Activated naive CD8-positive, alpha-beta T cell treated with anti-CD3 and anti-CD28 coated beads, Interleukin-2, amount 10 ng/mL, durations not matched to agents 7 days and 5 days (primary cell): ENCODE measurements at regions not wholly inside any gene's neighbourhood (a gene's known extent, or its start where the extent isn't known, plus 50 kb on each side); places are given as distances from the start of the nearest gene placed in this dataset.

Experiments
- ATAC-seq: fragments of 150-1000 bp; cut with Tn5 transposase; one replicate; pipeline ENCODE4 v1.10.0; 2021; ENCODE audit warnings: low read depth, moderate library complexity
- POLR2A ChIA-PET: fragments of 350-600 bp; sonication (Branson Sonifier 250); formaldehyde crosslinking; loops from one replicate; lab custom pipeline; 2021; ENCODE audit warnings: antibody characterized with exemption; lab: Charles Lee
- DNase-seq: peaks from one replicate; pipeline ENCODE4 v3.0.0; 2021
- H3K27ac Mint-ChIP-seq: one replicate; pipeline ENCODE4 v1.8.0; 2022; ENCODE audit warnings: mild to moderate bottlenecking, mixed read lengths
- H3K27me3 Mint-ChIP-seq: one replicate; pipeline ENCODE4 v1.8.0; 2022; ENCODE audit warnings: mild to moderate bottlenecking, moderate library complexity, mixed read lengths
- H3K36me3 Mint-ChIP-seq: one replicate; pipeline ENCODE4 v1.8.0; 2021; ENCODE audit warnings: mild to moderate bottlenecking, mixed read lengths
- H3K4me1 Mint-ChIP-seq: one replicate; pipeline ENCODE4 v1.8.0; 2021; ENCODE audit warnings: mixed read lengths
- H3K4me3 Mint-ChIP-seq: one replicate; pipeline ENCODE4 v1.8.0; 2022; ENCODE audit warnings: mild to moderate bottlenecking, moderate library complexity, mixed read lengths
- H3K9me3 Mint-ChIP-seq: one replicate; pipeline ENCODE4 v1.8.0; 2021; ENCODE audit warnings: mixed read lengths

DNA sequence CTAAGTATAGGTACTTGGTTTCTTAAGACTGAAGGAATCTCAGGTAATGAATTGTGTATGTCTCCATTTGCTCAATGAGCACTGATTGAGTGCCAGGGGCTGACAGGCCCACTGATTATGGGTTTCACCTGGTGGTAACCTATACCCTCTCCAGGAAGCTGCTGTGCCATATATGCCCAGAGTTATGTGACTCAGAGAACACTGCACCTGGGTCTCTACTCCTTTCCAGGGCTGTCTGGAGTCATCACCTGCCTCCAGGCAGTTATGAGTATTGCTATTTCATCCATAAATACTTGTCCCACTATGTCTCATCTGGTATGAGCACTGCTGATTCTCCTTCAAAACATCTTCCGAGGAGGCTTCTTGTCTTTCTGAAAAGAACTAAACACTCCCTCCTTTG lies 692.9 kb downstream of the BCL11B start:
- DNase-seq (no peak), ATAC-seq (no peak)
- Mint-ChIP-seq H3K4me1 (no peaks in the 10 kb centered on the region), H3K27me3 (peaks cover 8% of the 10 kb centered on the region), H3K27ac (no peak overlapping the region), H3K4me3 (no peak overlapping the region), H3K9me3 (no peaks in the 10 kb centered on the region), H3K36me3 (no peaks in the 10 kb centered on the region)
- POLR2A ChIA-PET = no interaction called here

- Mint-ChIP-seq H3K27me3 (peaks cover 8% of the 10 kb centered on the region), H3K4me1 (no peaks in the 10 kb centered on the region), H3K27ac (no peak overlapping the region), H3K9me3 (no peaks in the 10 kb centered on the region), H3K36me3 (no peaks in the 10 kb centered on the region), H3K4me3 (no peak overlapping the region)
- POLR2A ChIA-PET = no interaction called here
- ATAC-seq (no peak), DNase-seq (no peak)
These were observed 691.8 kb downstream of the BCL11B start for GRCh38 chr14:98580131-98580678.

- H3K27ac Mint-ChIP-seq = no peak overlapping the region
- no peaks in the 10 kb centered on the region for H3K36me3 Mint-ChIP-seq
- no peak for DNase-seq
- H3K4me3 Mint-ChIP-seq = no peak overlapping the region
- H3K4me1 Mint-ChIP-seq = no peaks in the 10 kb centered on the region
- H3K27me3 Mint-ChIP-seq = peaks cover 8% of the 10 kb centered on the region
- ATAC-seq = no peak
- POLR2A ChIA-PET = no interaction called here
- no peaks in the 10 kb centered on the region for H3K9me3 Mint-ChIP-seq
These were observed 689.7 kb downstream of the BCL11B start for GRCh38 chr14:98582276-98582675.

GRCh38 chr14:98591161-98591560 lies 680.8 kb downstream of the BCL11B start:
- DNase-seq = no peak

DNA sequence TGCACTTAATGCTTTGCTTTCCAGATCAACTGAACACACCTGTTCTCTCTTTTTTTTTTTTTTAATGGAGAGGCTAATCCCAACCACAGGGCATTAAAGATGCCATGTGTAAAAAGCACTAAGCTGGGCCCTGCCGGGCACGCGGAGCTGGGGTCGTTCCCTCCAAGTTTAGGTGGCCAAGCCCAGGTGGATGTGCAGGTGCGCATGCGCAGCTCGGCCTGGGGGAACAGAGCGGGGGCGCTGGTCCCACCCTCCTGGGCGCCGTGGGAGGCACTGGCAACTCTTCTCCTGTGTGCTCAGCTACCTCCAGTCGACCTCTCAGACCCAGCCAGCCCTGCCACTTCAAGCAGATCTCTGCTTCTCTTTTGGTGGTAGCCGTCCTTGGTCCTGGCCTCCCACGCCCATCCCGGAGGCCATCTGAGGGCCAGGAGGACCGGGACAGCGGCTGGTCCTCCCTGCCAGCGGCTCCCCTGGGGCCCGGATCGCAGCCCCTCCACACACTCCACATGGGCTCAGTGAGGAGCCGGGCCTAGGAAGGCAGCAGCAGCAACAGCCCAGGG lies 679.3 kb downstream of the BCL11B start:
- no peak overlapping the region for H3K27ac Mint-ChIP-seq
- POLR2A ChIA-PET = no interaction called here
- ATAC-seq (no peak), DNase-seq (no peak)
- H3K4me3 Mint-ChIP-seq = no peak overlapping the region
- no peaks in the 10 kb centered on the region for H3K36me3 Mint-ChIP-seq
- H3K9me3 Mint-ChIP-seq = peaks cover 5% of the 10 kb centered on the region
- H3K27me3 Mint-ChIP-seq = no peaks in the 10 kb centered on the region
- H3K4me1 Mint-ChIP-seq = no peaks in the 10 kb centered on the region

More at GRCh38 chr14:98591161-98591560, 680.8 kb downstream of the BCL11B start:
- Mint-ChIP-seq H3K4me1 (no peaks in the 10 kb centered on the region), H3K9me3 (no peaks in the 10 kb centered on the region), H3K27me3 (no peaks in the 10 kb centered on the region), H3K36me3 (no peaks in the 10 kb centered on the region), H3K4me3 (no peak overlapping the region), H3K27ac (no peak overlapping the region)
- POLR2A ChIA-PET = no interaction called here
- no peak for ATAC-seq

GRCh38 chr14:98593361-98593761 lies 678.6 kb downstream of the BCL11B start:
- Mint-ChIP-seq H3K4me1 (no peaks in the 10 kb centered on the region), H3K4me3 (no peak overlapping the region), H3K9me3 (peaks cover 5% of the 10 kb centered on the region), H3K36me3 (no peaks in the 10 kb centered on the region), H3K27me3 (no peaks in the 10 kb centered on the region), H3K27ac (no peak overlapping the region)
- DNase-seq (no peak), ATAC-seq (no peak)
- POLR2A ChIA-PET = no interaction called here

- POLR2A ChIA-PET = no interaction called here
- Mint-ChIP-seq H3K27me3 (no peaks in the 10 kb centered on the region), H3K4me3 (no peak overlapping the region), H3K4me1 (no peaks in the 10 kb centered on the region), H3K9me3 (peaks cover 5% of the 10 kb centered on the region), H3K27ac (no peak overlapping the region), H3K36me3 (no peaks in the 10 kb centered on the region)
- no peak for DNase-seq
- ATAC-seq = no peak
These were observed 677.8 kb downstream of the BCL11B start for GRCh38 chr14:98594156-98594555.

DNA sequence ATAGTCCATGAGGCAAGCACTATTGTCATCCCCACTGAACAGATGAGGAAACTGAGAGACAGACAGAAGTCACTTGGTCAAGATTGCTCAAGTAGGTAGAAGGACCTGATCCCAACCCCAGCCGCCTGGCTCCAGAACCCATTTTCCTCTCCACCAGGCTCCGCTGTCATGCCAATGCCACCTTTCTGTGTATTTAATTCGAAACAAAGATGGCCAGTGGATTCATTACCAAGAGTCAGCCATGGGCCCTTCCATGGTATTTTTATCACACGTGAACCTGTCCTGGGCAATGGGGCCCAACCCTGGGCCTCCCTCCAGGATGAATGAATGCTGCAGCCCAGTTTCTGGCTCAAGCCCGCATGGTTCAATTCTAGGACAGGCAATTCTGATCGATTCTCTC lies 673.4 kb downstream of the BCL11B start:
- peaks cover 2% of the 10 kb centered on the region for H3K27me3 Mint-ChIP-seq
- H3K27ac Mint-ChIP-seq = no peak overlapping the region
- H3K9me3 Mint-ChIP-seq = peaks cover 5% of the 10 kb centered on the region
- H3K36me3 Mint-ChIP-seq = no peaks in the 10 kb centered on the region
- H3K4me1 Mint-ChIP-seq = no peaks in the 10 kb centered on the region
- H3K4me3 Mint-ChIP-seq = no peak overlapping the region
- DNase-seq (no peak), ATAC-seq (no peak)
- POLR2A ChIA-PET = no interaction called here

DNA sequence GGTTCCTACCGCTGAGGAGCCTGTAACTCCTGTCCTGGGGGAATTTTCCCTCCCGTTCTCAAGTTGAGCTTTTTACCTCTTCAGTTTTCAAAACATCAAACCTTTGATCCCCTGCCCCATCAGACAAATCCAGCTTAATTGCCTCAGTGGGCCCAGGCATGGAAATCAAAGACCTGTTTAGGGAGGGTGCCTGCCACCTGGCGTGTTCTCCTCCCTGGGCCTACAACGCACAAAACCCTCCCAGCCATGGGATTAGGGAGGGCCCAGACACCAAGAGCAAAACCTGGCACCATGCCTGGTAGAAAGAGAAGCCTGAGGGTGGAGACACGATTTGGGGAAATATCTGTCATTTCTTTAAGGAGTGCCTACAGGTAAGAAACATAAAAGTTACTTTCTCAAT lies 672.9 kb downstream of the BCL11B start:
- Mint-ChIP-seq H3K4me3 (no peak overlapping the region), H3K9me3 (peaks cover 5% of the 10 kb centered on the region), H3K27ac (no peak overlapping the region), H3K27me3 (peaks cover 2% of the 10 kb centered on the region), H3K36me3 (no peaks in the 10 kb centered on the region), H3K4me1 (no peaks in the 10 kb centered on the region)
- no peak for ATAC-seq
- DNase-seq = no peak
- POLR2A ChIA-PET = no interaction called here

DNA sequence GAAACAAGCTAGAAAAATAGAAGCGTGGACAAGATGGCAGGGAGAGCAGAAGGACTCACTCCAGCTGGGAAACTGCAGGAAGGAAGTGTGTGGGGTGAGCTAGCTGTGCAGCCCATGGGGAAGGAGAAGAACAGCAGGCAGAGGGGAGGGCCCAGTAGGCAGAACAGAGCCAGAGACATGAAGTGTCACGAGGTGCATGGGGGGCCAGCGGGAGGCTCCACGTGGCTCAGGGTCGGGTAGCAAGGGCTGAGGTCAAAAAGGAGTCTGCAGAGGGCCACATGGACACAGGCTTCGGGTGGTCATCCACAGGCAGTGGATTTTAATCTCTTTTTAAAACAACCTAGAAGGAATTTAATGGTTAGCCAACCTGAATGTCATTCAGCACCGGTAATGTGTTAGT lies 669.0 kb downstream of the BCL11B start:
- peaks cover 2% of the 10 kb centered on the region for H3K27me3 Mint-ChIP-seq
- DNase-seq (no peak), ATAC-seq (no peak)
- POLR2A ChIA-PET = no interaction called here
- no peaks in the 10 kb centered on the region for H3K36me3 Mint-ChIP-seq
- H3K27ac Mint-ChIP-seq = no peak overlapping the region
- H3K4me1 Mint-ChIP-seq = no peaks in the 10 kb centered on the region
- no peak overlapping the region for H3K4me3 Mint-ChIP-seq
- no peaks in the 10 kb centered on the region for H3K9me3 Mint-ChIP-seq

DNA sequence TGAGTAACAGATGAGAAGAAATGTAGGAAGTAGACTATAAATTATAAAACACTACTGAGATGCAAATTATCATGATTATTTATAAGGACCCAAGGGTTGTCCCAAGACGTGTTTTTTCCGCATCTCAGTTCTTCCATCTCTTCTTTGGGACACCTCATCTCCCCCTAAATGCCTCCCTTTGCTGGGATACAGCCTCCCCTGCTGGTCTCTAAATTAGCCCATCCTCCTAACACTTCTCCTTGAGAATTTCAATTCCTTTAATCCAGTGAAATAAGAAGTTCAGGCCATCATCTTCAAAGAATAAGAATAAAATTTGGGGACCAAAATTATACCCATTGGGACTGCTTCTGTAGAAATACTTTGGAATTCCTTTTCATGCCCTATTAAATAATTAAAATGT lies 667.0 kb downstream of the BCL11B start:
- Mint-ChIP-seq H3K4me1 (no peaks in the 10 kb centered on the region), H3K9me3 (no peaks in the 10 kb centered on the region), H3K36me3 (no peaks in the 10 kb centered on the region), H3K27ac (no peak overlapping the region), H3K27me3 (peaks cover 2% of the 10 kb centered on the region), H3K4me3 (no peak overlapping the region)
- ATAC-seq (no peak), DNase-seq (no peak)
- POLR2A ChIA-PET = no interaction called here

DNA sequence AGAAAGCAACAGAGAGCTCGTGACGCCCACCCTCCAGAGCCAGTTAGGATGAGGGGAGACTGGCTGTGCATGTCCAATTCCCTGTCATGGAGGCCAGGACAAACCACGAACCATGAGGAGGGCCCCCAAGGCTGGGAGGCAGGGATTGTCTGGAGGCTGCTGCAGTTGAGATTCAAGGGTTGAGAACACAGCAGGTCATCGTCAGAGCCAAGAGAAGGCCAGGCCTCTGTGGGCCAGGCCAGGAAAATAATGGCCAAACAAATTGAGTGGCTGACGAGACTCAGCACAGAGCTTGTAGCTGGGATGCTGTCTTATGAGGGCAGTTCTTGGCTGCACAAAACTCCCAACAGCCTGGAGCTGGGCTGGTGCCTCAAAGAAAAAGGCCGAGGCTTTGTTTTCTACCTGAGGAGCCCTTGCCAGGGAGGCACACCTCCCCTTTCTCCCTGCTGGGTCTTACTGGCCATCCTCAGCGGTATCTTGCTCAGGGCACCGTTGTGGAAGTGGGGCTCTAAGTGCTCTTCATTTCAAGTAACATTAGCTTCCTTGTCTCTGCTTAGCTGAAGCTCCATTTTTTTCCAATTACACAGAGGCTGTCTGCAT lies 665.9 kb downstream of the BCL11B start:
- ATAC-seq (no peak), DNase-seq (no peak)
- Mint-ChIP-seq H3K36me3 (no peaks in the 10 kb centered on the region), H3K27ac (no peak overlapping the region), H3K27me3 (peaks cover 2% of the 10 kb centered on the region), H3K4me3 (no peak overlapping the region), H3K9me3 (no peaks in the 10 kb centered on the region), H3K4me1 (no peaks in the 10 kb centered on the region)
- POLR2A ChIA-PET = no interaction called here

DNA sequence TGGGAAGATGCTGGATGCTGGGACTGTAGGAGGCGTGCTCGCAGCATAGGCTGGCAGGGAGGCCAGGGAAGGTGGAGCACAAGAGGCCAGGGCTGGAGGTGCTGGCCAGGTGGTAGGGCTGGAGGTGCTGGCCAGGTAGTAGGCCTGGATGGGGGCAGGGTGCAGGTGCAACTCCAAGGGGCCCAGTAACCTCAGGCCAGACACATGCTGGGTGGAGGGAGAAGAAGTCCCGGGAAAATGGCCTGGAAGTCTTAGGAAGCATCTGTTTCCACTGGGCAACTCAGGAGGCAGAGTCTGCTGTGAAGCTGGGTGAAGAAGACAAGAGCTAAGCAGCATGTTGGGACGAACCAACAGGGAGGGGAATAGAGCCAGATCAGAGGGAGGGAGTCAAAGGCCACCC lies 665.2 kb downstream of the BCL11B start:
- Mint-ChIP-seq H3K27me3 (peaks cover 2% of the 10 kb centered on the region), H3K4me1 (no peaks in the 10 kb centered on the region), H3K9me3 (no peaks in the 10 kb centered on the region), H3K36me3 (no peaks in the 10 kb centered on the region), H3K4me3 (no peak overlapping the region), H3K27ac (no peak overlapping the region)
- DNase-seq (no peak), ATAC-seq (no peak)
- POLR2A ChIA-PET = no interaction called here

DNA sequence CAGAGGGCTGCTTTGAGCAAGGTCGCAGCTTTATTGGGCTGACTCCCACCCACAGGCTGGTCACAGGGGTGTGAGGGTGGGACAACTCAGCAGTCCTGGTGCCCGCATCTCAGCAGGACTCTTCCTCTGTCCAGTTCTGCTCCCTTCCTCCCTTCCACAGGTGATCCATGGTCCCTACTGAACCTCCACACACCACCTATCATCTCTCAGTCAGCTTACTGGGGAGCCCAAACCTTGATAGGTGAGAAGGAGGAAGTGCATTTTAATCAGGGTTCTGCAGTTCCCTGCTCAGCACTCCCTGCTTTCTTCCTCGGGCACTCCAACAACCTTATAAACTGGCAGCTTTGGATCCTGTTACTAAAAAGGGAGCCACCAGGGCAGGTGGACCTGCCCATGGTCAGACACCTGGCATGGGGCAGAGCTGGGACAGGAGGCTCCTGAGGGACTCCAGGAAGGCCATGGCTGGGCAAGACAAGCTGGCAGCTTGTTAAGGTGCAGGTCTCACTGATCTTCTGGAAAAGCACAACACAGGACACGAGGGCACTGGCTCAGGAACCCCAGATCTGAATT lies 664.6 kb downstream of the BCL11B start:
- Mint-ChIP-seq H3K9me3 (no peaks in the 10 kb centered on the region), H3K36me3 (no peaks in the 10 kb centered on the region), H3K27me3 (no peaks in the 10 kb centered on the region), H3K4me3 (no peak overlapping the region), H3K27ac (no peak overlapping the region), H3K4me1 (no peaks in the 10 kb centered on the region)
- DNase-seq (no peak), ATAC-seq (no peak)
- POLR2A ChIA-PET = no interaction called here
